ENCODE measurements at regions not wholly inside any gene's neighbourhood (a gene's known extent, or its start where the extent isn't known, plus 50 kb on each side); places are given as distances from the start of the nearest gene placed in this dataset.

- DNase-seq (ENCODE audit: low read depth) = no peak
- peak; percentile 49 for TF ChIP-seq CTCF (conservative IDR thresholded peaks at IDR 0.05; ENCODE audit: low read depth, low read length)
- H3K4me3 ChIP-seq (ENCODE audit: low read depth, low read length) = no peak overlapping the region
Observed at GRCh38 chr18:67845035-67845434, 328.5 kb upstream of the DSEL start.

- H3K4me3 ChIP-seq (ENCODE audit: low read depth, low read length) = no peak overlapping the region
- DNase-seq (ENCODE audit: low read depth) = no peak
- TF ChIP-seq CTCF (conservative IDR thresholded peaks at IDR 0.05; ENCODE audit: low read depth, low read length) = no peak
Observed at GRCh38 chr18:67840379-67840778, 323.9 kb upstream of the DSEL start.

GRCh38 chr18:67818432-67818831, 301.9 kb upstream of the DSEL start:
- H3K4me3 ChIP-seq (ENCODE audit: low read depth, low read length) = no peak overlapping the region
- no peak for DNase-seq (ENCODE audit: low read depth)
- no peak for TF ChIP-seq CTCF (conservative IDR thresholded peaks at IDR 0.05; ENCODE audit: low read depth, low read length)

GRCh38 chr18:67815280-67815679, 298.8 kb upstream of the DSEL start:
- no peak overlapping the region for H3K4me3 ChIP-seq (ENCODE audit: low read depth, low read length)
- no peak for TF ChIP-seq CTCF (conservative IDR thresholded peaks at IDR 0.05; ENCODE audit: low read depth, low read length)
- no peak for DNase-seq (ENCODE audit: low read depth)

- no peak overlapping the region for H3K4me3 ChIP-seq (ENCODE audit: low read depth, low read length)
- TF ChIP-seq CTCF (conservative IDR thresholded peaks at IDR 0.05; ENCODE audit: low read depth, low read length) = no peak
- DNase-seq (ENCODE audit: low read depth) = no peak
Observed at GRCh38 chr18:67813380-67814028, 297.0 kb upstream of the DSEL start.

- no peak overlapping the region for H3K4me3 ChIP-seq (ENCODE audit: low read depth, low read length)
- TF ChIP-seq CTCF (conservative IDR thresholded peaks at IDR 0.05; ENCODE audit: low read depth, low read length) = no peak
- no peak for DNase-seq (ENCODE audit: low read depth)
Observed at GRCh38 chr18:67805261-67805660, 288.7 kb upstream of the DSEL start.

- H3K4me3 ChIP-seq (ENCODE audit: low read depth, low read length) = no peak overlapping the region
- no peak for DNase-seq (ENCODE audit: low read depth)
- TF ChIP-seq CTCF (conservative IDR thresholded peaks at IDR 0.05; ENCODE audit: low read depth, low read length) = no peak
Observed at GRCh38 chr18:67794521-67794920, 278.0 kb upstream of the DSEL start.

All from epithelial cell of proximal tubule (primary cell).